GM12878 (cell line): ENCODE measurements at regions not wholly inside any gene's neighbourhood (a gene's known extent, or its start where the extent isn't known, plus 50 kb on each side); places are given as distances from the start of the nearest gene placed in this dataset.

Experiments used
- CHD2 ChIP-seq: IDR thresholded peaks from 2 replicates; pipeline ENCODE4 v1.6.1; 2011; ENCODE audit warnings: low read depth, low read length, improper control_type of control experiment, borderline replicate concordance
- CHD4 ChIP-seq: fragments of 200-600 bp; sonication (generic); IDR thresholded peaks from 2 replicates; pipeline ENCODE4 v1.6.1; 2016; ENCODE audit warnings: mild to moderate bottlenecking
- E4F1 ChIP-seq: fragments of 450-650 bp; IDR thresholded peaks from 2 replicates; pipeline ENCODE4 v1.6.1; 2018; ENCODE audit warnings: borderline replicate concordance, mild to moderate bottlenecking; ENCODE audit not compliant: partially characterized antibody
- NFYA ChIP-seq: IDR thresholded peaks from 2 replicates; pipeline ENCODE4 v1.6.1; 2011; ENCODE audit warnings: low read depth, mild to moderate bottlenecking, low read length, improper control_type of control experiment, borderline replicate concordance
- ZSCAN29 ChIP-seq: fragments of 450-650 bp; IDR thresholded peaks from 2 replicates; pipeline ENCODE4 v1.6.1; 2017; ENCODE audit warnings: mild to moderate bottlenecking, moderate library complexity
- TF ChIP-seq, protein P1 (sequence below): fragments of 450-650 bp; IDR thresholded peaks from 2 replicates; pipeline ENCODE4 v1.6.1; 2018; ENCODE audit warnings: mild to moderate bottlenecking, low read depth, moderate library complexity; ENCODE audit not compliant: partially characterized antibody

GRCh38 chr3:72666447-72666755, 181.8 kb downstream of the SHQ1 start (continued):
- TF ChIP-seq ZSCAN29 = no peak
- no peak for TF ChIP-seq CHD4
- no peak for TF ChIP-seq E4F1
- no peak for TF ChIP-seq CHD2
- TF ChIP-seq NFYA = no peak
- TF ChIP-seq, protein P1, sequence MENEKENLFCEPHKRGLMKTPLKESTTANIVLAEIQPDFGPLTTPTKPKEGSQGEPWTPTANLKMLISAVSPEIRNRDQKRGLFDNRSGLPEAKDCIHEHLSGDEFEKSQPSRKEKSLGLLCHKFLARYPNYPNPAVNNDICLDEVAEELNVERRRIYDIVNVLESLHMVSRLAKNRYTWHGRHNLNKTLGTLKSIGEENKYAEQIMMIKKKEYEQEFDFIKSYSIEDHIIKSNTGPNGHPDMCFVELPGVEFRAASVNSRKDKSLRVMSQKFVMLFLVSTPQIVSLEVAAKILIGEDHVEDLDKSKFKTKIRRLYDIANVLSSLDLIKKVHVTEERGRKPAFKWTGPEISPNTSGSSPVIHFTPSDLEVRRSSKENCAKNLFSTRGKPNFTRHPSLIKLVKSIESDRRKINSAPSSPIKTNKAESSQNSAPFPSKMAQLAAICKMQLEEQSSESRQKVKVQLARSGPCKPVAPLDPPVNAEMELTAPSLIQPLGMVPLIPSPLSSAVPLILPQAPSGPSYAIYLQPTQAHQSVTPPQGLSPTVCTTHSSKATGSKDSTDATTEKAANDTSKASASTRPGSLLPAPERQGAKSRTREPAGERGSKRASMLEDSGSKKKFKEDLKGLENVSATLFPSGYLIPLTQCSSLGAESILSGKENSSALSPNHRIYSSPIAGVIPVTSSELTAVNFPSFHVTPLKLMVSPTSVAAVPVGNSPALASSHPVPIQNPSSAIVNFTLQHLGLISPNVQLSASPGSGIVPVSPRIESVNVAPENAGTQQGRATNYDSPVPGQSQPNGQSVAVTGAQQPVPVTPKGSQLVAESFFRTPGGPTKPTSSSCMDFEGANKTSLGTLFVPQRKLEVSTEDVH = no peak
